Type B pancreatic cell (in vitro differentiated cells): ENCODE measurements at regions not wholly inside any gene's neighbourhood (a gene's known extent, or its start where the extent isn't known, plus 50 kb on each side); places are given as distances from the start of the nearest gene placed in this dataset.
"Not testable (repeated sequence)": the region's sequence is repeated elsewhere in the genome, so short reads cannot be mapped to it uniquely, and the experiment has no call there.

Experiments
- DNase-seq: peaks from one replicate; pipeline ENCODE4 v3.0.0; 2021; ENCODE audit warnings: mixed read lengths; ENCODE audit not compliant: unreplicated experiment; ENCODE audit errors: extremely low spot score
- H3K27ac Mint-ChIP-seq: 2 replicates; pipeline ENCODE4 v1.8.0; 2021; ENCODE audit warnings: mild to moderate bottlenecking, mixed read lengths
- H3K27me3 Mint-ChIP-seq: 2 replicates; pipeline ENCODE4 v1.8.0; 2021; ENCODE audit warnings: mixed read lengths
- H3K36me3 Mint-ChIP-seq: 2 replicates; pipeline ENCODE4 v1.8.0; 2021; ENCODE audit warnings: mixed read lengths
- H3K4me1 Mint-ChIP-seq: one replicate; pipeline ENCODE4 v1.8.0; 2021; ENCODE audit warnings: mixed read lengths; ENCODE audit not compliant: unreplicated experiment
- H3K4me3 Mint-ChIP-seq: 2 replicates; pipeline ENCODE4 v1.8.0; 2021; ENCODE audit warnings: mild to moderate bottlenecking, mixed read lengths
- H3K9me3 Mint-ChIP-seq: 2 replicates; pipeline ENCODE4 v1.8.0; 2021; ENCODE audit warnings: mixed read lengths
- TF ChIP-seq, protein P1 (sequence below): fragments of 200-600 bp; sonication (generic); conservative IDR thresholded peaks from 2 replicates; pipeline ENCODE4 v1.5.0; 2021; ENCODE audit warnings: antibody characterized with exemption, mild to moderate bottlenecking

DNA sequence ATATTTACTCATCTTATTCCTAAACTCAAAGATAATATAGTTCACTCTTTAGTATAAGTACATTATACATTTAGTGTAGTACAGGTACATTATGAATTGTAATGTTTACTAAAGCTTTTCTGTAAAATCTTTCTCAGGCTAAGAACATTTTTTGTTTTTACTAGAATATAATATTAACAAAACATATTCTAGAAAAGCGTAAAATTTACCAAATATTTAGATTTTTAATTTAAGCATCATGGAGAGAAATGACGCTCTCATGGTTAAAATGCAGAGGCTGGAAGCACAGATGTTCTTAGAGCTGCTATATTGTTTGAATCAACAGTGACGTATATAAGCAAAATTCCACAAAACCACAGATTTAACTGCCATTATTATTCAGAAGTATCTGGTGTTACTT is 54.7 kb upstream of the NBPF15 start:
- H3K27ac Mint-ChIP-seq, H3K27me3 Mint-ChIP-seq, H3K4me1 Mint-ChIP-seq, H3K9me3 Mint-ChIP-seq, H3K4me3 Mint-ChIP-seq, H3K36me3 Mint-ChIP-seq, DNase-seq: not testable (repeated sequence)

DNA sequence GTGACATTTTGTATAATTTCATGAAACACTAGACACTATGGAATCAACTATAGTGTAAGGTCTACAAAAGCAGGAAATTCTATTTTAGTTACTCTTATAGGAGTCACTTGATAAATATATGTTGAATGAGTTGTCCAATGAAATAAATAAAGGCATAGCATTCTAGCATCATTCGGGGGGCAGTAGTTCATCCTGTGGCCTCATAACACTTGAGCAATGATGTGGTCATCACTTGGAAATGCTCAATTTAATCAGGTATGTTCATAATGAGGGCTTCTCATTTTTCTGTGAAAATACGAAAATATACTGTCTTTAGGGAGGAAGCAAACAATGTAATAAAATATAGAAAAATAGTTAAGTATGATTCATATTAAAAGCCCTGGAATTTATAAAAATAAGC is 55.4 kb upstream of the NBPF15 start:
- not testable (repeated sequence) for H3K4me3 Mint-ChIP-seq, H3K4me1 Mint-ChIP-seq, H3K9me3 Mint-ChIP-seq, DNase-seq, H3K27ac Mint-ChIP-seq, H3K36me3 Mint-ChIP-seq, H3K27me3 Mint-ChIP-seq

DNA sequence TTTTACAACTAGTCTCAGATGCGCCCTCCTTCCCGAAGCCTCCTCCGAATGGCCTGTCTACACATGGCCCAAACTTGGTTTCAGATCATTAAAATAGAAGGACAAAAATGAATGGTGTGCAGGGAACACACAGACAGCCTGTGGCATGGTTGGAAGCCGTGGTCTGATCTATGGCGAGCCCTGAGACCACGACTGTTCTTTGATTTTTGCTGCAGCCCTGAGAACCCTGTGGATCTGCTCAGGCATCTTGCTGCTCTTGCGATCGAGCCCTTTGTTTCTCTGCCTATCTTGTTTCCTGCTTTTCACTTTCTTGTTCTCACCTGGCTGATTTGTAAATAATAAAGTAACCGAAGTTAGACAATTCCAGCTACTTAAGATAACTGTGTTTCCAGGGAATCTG is 57.0 kb upstream of the NBPF15 start:
- not testable (repeated sequence) for H3K27me3 Mint-ChIP-seq, H3K36me3 Mint-ChIP-seq, H3K4me3 Mint-ChIP-seq, H3K9me3 Mint-ChIP-seq, DNase-seq, H3K27ac Mint-ChIP-seq, H3K4me1 Mint-ChIP-seq

DNA sequence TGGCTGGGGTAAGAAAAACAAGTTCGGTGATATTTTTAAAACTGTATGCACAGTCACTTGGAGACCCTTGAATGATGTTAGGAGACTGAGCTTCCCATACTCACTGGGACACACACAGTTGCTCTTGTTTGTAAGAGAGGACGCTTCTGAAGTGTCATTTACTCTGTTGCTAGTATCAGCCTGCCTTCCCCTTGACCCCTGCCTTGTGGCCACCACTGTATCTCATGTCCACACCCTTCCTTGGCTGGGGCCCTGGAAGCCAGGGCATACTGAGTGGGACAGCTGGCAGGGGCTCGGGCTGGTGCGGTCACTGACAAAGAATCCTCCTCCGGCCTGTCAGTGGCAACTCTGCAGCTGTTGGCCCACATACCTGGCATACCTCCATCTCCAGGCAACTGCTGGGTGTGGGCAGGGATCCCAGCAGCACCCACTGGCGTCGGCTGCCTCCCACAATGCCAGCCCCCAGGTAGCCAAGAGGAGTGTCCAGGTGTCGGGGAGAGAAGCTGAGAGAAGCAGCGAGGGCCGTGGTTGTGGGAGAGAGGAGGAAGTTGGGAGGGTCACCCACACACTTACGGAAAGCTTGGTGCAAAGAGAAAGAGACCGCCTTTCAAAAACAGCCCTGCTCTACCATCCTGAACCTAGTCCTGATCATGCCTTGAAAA is 58.2 kb upstream of the NBPF15 start:
- Mint-ChIP-seq H3K4me3 (peak overlapping the region; percentile 52), H3K27ac (peak overlapping the region; percentile 56)
- not testable (repeated sequence) for H3K36me3 Mint-ChIP-seq, H3K4me1 Mint-ChIP-seq, DNase-seq, H3K27me3 Mint-ChIP-seq, H3K9me3 Mint-ChIP-seq

DNA sequence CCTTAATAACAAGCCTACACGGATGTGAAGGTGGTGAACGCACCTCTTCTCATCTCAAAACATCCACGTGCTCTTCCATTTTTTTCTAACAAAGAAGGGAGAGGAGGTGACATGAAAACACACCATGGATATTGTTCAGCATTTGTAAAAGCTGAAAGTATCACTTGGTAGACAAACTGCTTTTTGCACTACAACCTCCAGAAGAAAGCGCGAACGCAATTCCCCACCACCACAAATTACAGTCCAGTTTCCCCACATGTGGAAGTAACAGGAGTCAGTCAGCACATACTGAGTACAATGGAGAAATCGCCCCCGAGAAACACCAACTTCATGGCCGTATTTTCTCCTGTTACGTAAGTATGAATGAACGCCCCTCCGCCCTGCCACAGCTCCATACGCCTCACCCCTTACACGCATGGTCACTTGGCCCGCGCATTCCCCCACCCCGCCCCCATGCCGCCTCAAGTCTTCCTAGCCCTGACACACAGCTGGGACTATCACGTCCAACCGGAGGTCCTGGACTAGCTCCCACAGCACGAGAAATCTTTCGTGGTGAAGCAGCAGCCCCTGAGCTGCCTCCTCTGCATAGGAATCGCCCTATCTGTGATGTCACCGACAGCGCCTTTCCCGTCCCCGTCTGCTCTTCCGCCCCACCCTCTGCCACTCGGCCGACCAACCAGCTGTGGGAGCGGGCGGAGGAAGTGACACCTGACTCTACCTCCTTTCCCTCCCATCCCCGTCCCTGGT is 62.4 kb upstream of the NBPF15 start:
- not testable (repeated sequence) for H3K4me1 Mint-ChIP-seq, H3K36me3 Mint-ChIP-seq, H3K9me3 Mint-ChIP-seq, H3K27me3 Mint-ChIP-seq
- DNase-seq, result peak; percentile 75
- Mint-ChIP-seq H3K4me3 (peak overlapping the region; percentile 94), H3K27ac (peak overlapping the region; percentile 100)

DNA sequence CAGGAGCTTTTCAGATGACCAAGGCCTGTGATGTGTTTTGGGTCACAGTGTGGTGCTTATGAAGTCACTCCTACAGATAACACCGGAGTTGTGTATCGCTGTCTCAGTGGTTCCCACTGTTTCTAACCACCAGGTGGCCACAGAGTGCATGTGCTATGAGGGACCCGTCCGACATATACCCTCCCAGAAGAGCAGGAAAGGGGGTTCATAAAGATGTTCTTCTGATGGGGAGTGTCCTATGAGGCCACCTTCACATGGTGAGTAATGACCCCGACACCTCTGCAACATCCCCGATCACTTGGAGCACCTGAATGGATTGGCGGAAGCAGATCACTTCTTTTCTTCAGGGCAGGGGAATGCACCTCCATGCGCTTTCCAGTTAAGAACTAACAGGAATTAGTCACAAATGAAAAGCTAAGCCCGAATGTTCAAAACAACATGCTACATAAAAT is 60.5 kb upstream of the PPIAL4F start:
- TF ChIP-seq, protein P1, sequence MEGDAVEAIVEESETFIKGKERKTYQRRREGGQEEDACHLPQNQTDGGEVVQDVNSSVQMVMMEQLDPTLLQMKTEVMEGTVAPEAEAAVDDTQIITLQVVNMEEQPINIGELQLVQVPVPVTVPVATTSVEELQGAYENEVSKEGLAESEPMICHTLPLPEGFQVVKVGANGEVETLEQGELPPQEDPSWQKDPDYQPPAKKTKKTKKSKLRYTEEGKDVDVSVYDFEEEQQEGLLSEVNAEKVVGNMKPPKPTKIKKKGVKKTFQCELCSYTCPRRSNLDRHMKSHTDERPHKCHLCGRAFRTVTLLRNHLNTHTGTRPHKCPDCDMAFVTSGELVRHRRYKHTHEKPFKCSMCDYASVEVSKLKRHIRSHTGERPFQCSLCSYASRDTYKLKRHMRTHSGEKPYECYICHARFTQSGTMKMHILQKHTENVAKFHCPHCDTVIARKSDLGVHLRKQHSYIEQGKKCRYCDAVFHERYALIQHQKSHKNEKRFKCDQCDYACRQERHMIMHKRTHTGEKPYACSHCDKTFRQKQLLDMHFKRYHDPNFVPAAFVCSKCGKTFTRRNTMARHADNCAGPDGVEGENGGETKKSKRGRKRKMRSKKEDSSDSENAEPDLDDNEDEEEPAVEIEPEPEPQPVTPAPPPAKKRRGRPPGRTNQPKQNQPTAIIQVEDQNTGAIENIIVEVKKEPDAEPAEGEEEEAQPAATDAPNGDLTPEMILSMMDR, result peak; percentile 72
- not testable (repeated sequence) for H3K9me3 Mint-ChIP-seq, H3K27ac Mint-ChIP-seq, H3K36me3 Mint-ChIP-seq, H3K4me1 Mint-ChIP-seq, DNase-seq, H3K27me3 Mint-ChIP-seq
- H3K4me3 Mint-ChIP-seq, result peak overlapping the region; percentile 39

DNA sequence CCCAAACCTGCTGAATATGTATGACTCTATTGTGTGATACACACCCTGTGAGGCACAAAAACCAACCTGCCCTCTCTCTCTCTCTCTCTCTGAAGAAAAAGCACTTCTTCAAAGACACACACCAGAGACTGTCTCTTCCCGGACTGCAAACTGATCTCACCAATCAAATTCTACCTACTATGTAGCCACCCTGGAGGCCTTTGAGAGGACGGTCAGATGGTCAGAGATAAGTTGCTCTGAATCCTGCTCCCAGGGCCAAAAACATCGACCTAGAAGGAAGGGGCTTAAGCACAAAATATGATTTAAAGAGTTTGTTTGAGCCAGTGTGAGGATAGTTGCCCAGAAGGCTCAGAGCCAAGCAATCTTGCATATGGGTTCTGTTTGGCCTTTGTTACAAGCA is 59.2 kb upstream of the PPIAL4F start:
- not testable (repeated sequence) for H3K36me3 Mint-ChIP-seq, H3K4me1 Mint-ChIP-seq, H3K4me3 Mint-ChIP-seq, H3K27ac Mint-ChIP-seq, DNase-seq, H3K9me3 Mint-ChIP-seq, H3K27me3 Mint-ChIP-seq

DNA sequence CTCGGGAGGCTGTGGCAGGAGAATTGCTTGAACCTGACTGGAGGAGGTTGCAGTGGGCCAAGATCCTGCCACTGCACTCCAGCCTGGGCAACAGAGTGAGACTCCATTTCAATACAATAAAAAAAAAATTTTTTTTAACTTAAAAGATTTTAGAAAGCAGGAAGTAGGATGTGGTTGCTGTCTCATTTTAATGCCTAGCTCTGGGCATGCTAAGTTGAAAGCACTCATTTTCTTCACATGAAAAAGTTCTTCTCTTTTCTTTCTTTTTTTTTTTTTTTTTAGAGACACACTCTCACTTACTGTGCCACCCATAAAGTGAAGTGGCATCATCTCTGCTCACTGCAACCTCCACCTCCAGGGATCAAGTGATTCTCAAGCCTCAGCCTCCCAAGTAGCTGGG is 58.4 kb upstream of the PPIAL4F start:
- not testable (repeated sequence) for H3K36me3 Mint-ChIP-seq, DNase-seq, H3K4me1 Mint-ChIP-seq, H3K9me3 Mint-ChIP-seq, H3K4me3 Mint-ChIP-seq, H3K27ac Mint-ChIP-seq, H3K27me3 Mint-ChIP-seq

DNA sequence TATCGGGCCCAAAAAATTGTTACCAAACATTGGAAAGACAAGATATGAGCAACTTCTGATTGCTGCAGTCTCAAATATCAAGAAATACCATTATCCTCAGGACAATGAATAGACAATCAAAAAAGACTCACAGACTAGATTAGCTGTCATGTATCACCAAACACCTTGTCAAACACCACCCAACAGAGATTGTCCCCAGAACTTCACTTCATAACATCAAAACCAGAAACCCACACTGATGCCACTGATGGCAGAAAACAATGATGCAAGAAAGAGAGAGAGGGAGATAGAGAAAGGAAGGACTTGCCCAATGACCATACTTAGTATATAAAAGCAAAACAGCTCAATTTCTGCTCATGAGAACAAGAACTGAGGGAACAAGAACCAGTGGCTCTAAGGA is 56.0 kb upstream of the PPIAL4F start:
- H3K27me3 Mint-ChIP-seq, H3K4me3 Mint-ChIP-seq, H3K36me3 Mint-ChIP-seq, H3K9me3 Mint-ChIP-seq, H3K4me1 Mint-ChIP-seq, DNase-seq, H3K27ac Mint-ChIP-seq: not testable (repeated sequence)

DNA sequence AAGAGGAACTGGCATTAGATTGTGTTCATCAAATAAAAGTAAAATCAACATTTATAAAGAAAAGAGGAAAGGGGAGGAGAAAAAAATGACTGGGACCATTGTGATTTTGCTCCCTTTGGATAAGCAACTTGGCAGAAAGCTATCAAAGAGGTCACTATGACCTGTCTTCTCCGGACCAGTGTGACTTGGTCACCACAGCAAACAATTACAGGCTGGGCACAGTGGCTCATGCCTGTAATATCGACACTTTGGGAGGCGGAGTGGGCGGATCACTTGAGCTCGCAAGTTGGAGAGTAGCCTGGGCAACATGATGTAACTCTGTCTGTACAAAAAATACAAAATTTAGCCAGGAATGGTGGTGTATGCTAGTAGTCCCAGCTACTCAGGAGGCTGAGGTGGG is 55.5 kb upstream of the PPIAL4F start:
- H3K4me3 Mint-ChIP-seq, H3K27me3 Mint-ChIP-seq, H3K4me1 Mint-ChIP-seq, H3K9me3 Mint-ChIP-seq, DNase-seq, H3K36me3 Mint-ChIP-seq, H3K27ac Mint-ChIP-seq: not testable (repeated sequence)

DNA sequence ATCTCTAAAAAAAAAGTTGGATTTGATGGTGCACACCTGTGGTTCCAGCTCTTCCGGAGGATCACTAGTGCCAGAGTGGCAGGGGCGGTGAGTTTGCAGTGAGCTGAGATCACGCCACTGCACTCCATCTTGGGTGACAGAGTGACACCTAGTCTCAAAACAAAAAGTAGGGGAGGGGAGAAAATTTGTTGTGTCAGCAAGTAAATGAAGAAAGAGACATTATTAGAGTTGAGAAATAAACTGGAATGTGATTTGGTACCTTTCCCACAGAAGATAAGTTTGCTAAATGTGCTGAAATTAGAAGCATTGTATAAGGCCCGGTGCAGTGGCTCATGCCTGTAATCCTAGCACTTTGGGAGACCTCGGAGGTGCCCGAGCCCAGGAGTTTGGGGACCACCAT is 54.0 kb upstream of the PPIAL4F start:
- H3K4me3 Mint-ChIP-seq, DNase-seq, H3K36me3 Mint-ChIP-seq, H3K4me1 Mint-ChIP-seq, H3K27me3 Mint-ChIP-seq, H3K9me3 Mint-ChIP-seq: not testable (repeated sequence)
- peak overlapping the region; percentile 43 for H3K27ac Mint-ChIP-seq

DNA sequence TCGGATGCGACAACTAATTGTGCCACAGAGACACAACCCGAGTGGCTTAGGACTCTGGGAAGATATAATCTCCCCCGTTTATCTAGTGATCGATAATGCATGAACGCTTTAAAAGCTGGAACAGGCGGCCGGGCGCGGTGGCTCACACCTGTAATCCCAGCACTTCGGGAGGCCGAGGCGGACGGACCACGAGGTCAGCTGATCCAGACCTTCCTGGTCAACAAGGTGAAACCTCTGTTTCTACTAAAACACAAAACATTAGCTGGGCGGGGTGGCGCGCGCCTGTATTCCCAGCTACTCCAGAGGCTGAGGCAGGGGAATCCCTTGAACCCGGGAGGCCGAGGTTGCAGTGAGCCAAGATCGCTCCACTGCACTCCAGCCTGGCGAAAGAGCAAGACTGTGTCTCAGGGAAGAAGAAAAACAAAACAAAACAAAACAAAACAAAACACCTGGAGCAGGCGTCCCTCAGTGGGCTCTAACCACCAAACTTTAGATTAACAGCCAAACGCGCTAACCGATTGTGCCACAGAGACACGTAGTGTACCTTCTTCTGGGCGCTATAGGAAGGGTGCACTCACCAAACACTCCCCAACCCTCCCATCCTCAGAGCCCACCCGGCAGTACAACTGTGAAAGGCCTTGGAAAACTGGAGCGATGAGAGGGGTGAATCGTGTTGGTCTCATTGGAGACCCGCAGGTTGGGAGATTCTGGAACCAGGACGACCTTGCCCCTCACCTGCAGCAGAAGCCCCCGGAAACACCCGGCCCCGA is 53.3 kb upstream of the PPIAL4F start:
- H3K4me3 Mint-ChIP-seq, H3K9me3 Mint-ChIP-seq, H3K36me3 Mint-ChIP-seq, H3K4me1 Mint-ChIP-seq, DNase-seq, H3K27me3 Mint-ChIP-seq, H3K27ac Mint-ChIP-seq: not testable (repeated sequence)
